ENCODE measurements at regions not wholly inside any gene's neighbourhood (a gene's known extent, or its start where the extent isn't known, plus 50 kb on each side); places are given as distances from the start of the nearest gene placed in this dataset.

DNA sequence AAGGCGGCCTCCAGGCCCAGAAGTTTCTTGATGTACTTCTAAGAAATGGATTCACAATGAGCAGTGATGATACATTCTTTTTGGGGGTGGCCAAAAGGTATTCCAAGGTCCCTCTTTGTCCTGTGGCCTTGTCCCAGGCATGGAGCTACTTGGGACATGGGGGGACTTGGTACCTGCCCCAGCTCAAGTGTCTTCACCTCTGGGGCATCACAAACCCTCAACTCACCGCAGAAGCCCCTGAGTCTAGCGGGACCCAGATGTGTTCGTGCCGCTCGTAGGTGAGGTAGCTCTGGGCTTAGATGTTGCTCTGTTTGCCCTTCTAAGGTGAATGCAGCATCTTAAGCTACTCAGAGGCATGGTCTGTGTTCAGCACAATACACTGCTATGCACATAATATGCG is 338.0 kb upstream of the IRX4 start:
- TF ChIP-seq, protein P1, sequence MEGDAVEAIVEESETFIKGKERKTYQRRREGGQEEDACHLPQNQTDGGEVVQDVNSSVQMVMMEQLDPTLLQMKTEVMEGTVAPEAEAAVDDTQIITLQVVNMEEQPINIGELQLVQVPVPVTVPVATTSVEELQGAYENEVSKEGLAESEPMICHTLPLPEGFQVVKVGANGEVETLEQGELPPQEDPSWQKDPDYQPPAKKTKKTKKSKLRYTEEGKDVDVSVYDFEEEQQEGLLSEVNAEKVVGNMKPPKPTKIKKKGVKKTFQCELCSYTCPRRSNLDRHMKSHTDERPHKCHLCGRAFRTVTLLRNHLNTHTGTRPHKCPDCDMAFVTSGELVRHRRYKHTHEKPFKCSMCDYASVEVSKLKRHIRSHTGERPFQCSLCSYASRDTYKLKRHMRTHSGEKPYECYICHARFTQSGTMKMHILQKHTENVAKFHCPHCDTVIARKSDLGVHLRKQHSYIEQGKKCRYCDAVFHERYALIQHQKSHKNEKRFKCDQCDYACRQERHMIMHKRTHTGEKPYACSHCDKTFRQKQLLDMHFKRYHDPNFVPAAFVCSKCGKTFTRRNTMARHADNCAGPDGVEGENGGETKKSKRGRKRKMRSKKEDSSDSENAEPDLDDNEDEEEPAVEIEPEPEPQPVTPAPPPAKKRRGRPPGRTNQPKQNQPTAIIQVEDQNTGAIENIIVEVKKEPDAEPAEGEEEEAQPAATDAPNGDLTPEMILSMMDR (IDR thresholded peaks at IDR 0.05; ENCODE audit: low read depth, low read length, poor library complexity, severe bottlenecking), result no peak
- no peak for TF ChIP-seq EZH2phosphoT487 (IDR thresholded peaks at IDR 0.05; ENCODE audit: borderline replicate concordance, low read length)

All from DOHH2 (cell line).